Stimulated activated CD4-positive, alpha-beta T cell treated with anti-CD3 and anti-CD28 coated beads, Interleukin-12 subunit alpha, Interleukin-12 subunit beta, amount 100 ng/mL, for 48 hours (primary cell): ENCODE measurements at regions not wholly inside any gene's neighbourhood (a gene's known extent, or its start where the extent isn't known, plus 50 kb on each side); places are given as distances from the start of the nearest gene placed in this dataset.
"Not testable (repeated sequence)": the region's sequence is repeated elsewhere in the genome, so short reads cannot be mapped to it uniquely, and the experiment has no call there.

Source experiments
- DNase-seq, 3 donors: peaks; one replicate each; pipeline ENCODE4 v3.0.0-alpha.2; 2020; ENCODE audit warnings: low read depth in 2 of 3, low spot score in 1 of 3

DNA sequence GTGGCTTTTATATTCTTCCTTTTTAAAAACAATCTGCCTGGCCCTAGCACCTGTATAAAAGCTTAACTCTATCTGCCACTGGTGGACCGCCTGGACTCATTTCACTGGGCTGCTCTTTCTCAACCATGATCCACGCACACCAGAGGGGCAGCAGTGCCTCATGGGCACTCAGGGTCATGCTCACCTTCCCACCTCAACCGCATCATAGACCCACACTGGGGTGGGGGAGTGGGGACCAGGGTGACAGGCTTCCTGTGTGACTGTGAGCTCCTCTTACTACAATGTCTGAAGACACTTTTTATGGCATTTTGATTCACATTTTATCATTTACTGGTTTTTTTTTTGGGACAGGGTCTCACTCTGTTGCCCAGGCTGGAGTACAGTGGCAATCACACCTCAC, 4038.8 kb upstream of the TPTE start:
- DNase-seq, result not testable (repeated sequence)

DNA sequence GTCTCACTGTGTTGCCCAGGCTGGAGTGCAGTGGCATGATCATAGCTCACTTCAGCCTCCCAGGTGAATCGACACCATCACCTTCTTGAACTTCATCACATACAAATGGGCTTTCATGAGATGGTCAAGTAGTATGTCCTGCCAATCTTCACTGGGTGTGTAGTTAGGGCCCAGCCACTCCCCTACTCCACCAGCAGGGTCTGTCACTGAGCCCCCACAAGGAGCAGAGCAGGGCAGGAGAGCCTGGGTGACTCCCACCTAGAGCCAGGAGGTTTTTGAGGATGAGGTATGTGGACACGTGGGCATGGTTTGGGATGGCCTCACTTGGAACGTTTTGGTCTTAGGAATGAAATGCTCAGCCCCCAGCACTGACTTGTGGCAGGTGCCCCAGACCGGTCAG, 4037.7 kb upstream of the TPTE start:
- not testable (repeated sequence) for DNase-seq

DNA sequence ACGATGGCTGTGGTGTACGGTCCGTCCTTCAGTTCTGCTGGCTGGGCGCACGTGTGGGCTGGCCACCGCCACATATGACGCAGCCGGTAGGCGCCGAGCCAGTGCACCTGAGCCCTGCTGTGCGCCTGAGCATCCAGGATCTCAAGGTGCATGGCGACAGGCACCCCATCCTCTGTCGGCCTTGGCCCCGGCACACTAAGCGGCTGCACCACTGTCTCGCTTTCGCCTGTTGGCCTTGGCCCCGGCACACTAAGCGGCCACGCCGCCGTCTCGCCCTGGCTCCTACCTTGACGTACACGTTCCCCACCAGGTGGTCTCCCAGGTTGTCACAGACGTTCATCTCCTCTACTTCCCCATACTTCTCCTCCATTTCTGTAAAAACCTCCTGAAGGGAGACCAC, 4034.6 kb upstream of the TPTE start:
- not testable (repeated sequence) for DNase-seq

DNA sequence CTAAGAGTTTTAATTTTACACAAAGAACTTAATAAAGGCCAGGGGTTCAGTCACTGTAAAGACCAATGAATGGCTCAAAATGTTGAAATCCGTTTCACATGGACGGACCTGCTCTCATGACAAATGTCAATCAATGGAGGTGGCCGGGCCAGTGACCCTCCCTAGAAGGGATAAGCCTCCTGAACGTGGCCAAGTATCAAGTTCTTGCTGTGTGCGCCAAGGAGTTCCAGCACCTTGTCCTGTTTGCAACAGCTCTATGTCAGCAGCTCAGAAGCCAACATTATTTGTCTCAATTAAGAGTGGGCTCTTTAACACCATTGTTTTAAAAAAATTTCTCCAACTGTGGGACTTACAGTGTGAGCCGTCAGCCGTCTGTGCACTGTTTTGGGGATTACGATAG, 4028.7 kb upstream of the TPTE start:
- not testable (repeated sequence) for DNase-seq

DNA sequence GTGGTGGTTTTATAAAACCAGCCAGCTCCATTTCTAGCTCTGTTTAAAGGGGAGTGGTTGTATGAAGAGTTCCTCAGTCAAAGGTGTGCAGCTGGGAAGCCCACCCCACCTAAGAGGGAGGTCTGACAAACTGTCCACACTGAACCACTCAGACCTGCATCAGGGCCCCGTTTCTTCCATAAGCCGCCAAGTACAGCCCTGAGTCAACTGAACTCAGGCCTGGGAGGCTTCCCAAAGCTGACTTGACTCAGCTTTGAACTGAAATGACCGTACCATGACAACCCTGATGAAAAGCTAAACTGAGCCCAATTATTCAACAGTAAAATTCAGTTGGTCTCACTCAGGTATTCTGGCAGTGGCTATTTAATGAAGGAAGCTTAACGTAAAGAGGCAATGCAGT, 4027.4 kb upstream of the TPTE start:
- DNase-seq, result not testable (repeated sequence)

DNA sequence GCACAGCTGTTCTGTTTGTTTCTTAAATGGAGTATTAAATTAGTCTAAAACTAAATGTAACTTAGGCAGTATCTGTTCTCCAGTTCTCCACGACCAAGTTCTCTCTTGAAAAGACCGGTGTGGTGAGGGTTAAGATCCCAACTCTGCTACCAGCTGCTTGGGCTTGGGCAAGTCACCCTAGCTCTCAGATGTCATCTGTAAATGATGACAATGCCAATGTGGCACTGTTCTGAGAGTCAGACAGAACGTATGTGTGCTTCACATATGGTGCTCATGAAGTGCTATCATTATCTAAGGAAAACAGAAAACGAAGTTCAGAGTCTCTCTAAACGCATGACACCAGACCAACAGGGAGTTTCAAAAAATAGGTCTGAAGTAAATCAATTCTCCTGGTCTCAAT, 4025.0 kb upstream of the TPTE start:
- not testable (repeated sequence) for DNase-seq

DNA sequence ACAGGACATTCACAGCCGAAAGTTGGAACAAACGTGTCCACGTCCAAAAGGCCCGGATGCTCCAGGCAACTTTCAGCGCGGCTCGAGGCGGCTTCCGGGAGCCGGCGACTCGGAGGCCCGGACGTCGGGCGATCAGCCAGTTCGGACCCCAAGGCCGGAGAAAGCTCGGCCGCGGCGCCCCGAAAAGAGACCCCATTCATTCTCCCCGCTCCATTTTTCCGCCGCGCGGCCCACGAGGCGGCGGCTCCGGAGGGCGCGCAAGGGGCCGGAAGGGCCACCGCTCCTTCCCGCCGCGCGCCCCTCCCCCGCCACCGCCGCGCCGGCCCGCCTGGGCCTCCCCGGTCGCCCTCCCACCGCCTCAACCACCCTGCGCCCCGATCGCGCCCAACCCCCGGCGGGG, 4022.7 kb upstream of the TPTE start:
- DNase-seq, result peak in 2 of 3 donors; percentile 7 to 23

DNA sequence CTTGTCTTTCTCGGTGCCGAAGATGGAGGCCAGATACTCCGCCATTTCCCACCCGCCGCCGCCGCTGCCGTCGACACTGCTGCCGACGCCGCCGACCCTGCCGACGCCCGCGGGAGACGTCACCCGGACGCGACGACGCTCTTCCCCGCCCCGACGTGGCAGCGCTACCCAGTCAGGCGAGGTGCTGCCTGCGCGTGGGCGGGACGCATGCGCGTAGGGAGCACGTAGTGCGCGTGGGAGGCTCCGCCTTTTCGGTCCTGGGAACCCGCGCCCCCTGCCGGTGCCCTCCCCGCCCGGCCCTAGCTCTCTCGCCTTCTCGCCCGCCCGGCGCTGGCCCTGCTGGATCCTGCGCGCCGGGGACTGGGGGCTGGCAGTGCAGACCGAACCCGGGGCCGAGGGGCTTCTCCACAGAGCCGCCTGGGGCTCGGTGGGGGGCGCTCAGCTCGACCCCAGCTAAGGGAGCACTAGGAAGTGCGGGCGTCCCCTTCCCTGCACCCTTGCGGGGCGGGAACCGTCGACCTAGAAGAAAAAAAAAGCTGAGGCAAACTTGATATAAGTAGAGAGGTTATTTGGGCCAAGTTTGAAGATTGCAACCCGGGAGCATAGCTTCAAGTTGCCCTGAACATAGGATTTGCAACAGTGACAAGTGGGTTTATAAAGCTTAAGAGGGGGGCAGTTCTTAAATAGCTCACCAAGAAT, 4022.1 kb upstream of the TPTE start:
- DNase-seq, result peak in 2 of 3 donors; percentile 41

DNA sequence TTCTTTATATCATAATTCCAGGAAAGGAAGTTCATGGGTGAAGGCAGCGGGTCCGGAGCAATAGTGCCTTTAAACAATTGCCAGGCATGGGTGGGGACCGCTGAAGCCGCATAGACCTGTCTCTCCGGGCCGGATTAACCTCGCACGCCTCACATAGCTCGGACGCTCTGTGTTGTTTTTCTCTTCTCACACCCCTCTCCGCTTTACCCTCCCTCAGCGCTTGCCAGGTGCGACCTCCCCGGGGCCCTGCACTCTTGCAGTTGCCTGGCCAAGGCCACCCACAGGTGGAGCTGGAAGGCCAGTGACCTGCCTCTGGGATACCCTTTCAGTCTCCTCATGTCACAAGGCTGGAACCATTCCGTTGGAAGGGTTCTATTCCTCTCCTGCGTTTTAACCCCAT, 4021.5 kb upstream of the TPTE start:
- DNase-seq, result not testable (repeated sequence)

DNA sequence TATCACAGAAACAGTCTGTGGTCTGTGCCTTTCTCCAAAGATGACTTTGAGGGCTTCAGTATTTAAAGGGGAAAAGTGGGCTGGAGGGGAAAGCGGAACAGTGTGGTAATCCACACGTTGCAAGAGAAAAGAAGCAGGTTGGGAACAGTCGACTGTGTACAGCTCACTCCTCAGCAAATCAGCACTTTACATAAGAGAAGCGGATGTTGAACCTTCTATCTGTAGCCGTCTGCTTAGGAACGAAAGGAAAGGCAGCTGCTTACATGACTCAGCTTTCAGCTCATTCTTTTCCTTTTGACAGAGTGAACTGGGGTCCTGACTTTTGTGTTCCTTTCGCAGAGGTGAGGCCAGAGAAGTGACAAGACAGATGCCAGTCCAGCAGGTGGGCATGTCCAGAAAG, 4020.7 kb upstream of the TPTE start:
- not testable (repeated sequence) for DNase-seq

DNA sequence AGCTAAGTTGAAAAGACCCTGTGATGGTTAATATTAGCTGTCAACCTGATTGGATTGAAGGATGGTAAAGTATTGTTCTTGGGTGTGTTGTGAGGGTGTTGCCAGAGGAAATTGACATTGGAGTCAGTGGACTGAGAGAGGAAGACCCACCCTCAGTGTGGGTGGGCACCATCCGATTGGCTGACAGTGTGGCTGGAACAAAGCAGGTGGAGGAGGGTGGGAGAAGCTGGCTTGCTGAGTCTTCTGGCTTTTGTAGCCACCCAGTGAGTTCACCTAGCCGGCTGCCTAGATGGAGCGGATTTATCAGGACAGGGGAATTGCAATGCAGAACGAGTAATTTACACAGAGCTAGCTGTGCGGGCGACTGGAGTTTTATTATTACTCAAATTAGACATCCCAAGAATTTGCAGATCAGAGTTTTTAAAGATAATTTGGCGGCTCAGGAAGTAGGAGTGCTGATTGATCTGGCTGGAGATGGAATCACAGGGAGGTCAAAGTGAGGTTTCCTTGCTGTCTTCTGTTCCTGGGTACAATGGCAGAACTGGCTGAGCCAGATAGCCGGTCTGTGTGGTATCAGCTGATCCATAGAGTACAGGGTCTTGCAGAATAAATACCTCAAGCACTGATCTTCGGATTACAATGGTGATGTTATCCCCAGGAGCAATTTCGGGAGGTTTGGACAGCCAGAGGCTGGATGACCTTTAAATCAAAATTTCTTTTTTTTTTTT, 4015.1 kb upstream of the TPTE start:
- DNase-seq, result not testable (repeated sequence)

DNA sequence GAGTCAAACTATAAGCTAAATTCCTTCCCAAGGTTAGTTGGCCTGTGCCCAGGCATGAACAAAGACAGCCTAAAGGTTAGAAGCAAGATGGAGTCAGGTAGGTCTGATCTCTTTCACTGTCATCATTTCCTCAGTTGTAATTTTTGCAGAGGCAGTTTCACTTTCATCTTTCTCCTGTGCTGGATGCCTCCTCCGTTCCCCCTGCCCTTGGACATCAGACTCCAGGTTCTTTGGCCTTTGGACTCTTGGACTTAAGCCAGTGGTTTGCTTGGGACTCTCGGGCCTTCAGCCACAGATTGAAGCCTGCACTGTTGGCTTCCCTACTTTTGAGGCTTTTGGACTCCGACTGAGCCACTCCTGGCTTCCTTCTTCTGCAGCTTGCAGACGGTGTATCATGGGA, 4013.8 kb upstream of the TPTE start:
- DNase-seq, result not testable (repeated sequence)

DNA sequence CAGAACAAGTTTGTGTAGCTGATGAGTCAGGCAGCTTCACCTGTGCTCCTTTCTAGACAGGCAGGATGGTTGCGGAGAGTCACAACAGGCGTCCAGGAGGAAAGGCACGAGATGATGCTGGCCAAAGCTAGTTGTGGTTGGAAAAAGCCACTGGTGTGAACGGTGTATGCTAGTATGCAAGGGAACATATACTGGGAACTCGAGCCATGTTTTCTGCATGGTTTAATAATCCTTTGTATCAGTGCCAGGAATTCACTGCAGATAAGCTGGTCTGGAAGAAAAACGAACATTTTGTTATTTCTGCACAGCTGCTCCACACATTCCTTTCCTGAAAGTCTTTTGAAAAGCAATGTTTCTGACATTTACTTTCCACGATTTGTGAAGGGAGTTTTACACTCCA, 3999.6 kb upstream of the TPTE start:
- not testable (repeated sequence) for DNase-seq

DNA sequence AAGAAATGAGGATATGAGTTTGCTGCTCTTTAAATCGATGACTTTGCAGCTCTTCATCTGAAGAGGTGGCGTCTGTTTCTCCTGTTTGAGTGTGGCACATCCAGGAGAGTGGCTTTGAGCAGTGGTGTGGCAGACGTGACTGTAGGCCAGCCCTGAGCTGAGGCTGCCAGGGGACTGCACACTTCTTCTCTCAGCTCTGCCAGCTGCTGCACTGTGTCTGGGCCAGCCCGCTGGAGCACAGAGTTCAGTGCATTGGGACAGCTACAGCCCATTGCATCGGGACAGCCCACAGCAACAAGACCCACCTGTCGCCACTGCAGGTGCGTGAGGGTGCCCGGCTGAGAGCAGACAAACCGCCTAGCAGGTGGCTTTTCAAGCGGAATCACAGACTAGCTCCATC, 3995.2 kb upstream of the TPTE start:
- not testable (repeated sequence) for DNase-seq

DNA sequence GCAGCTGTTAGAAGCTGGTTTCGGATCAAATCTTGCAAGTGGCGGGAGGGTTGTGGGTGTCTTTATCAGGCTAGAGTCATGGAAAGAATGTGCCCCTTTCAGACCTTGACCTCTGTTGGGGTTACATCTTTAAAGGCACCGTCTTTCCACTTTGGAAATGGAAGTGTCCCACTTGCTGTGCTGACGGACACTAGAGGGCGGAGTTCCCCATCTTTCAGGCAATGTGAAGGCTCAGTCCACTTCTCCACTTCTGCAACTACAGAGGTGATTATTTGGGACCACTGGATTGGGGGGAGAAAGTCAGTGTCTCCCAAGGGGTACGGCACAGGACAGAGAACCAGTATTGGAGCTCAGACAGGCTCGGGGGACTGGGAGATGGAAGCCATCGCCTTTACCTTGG, 3990.7 kb upstream of the TPTE start:
- DNase-seq, result not testable (repeated sequence)

DNA sequence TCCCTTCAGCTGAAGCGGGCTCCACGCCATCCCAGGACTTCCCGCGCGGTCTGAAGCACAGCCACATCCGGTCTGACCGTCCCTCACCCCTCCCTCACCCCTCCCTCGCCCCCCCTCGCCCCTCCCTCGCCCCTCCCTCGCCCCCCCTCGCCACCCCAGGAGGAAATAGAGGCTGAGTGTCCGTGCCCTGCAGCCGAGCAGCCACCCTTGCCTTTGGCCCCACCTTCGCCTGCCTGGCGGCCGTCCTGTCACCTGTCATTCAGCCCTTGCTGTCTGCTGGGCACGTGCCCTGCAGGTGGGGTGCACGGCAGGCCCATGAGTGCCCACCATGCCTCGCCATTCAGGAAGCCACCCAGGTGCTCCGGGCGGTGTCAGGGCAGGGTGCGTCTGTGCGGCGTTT, 3988.1 kb upstream of the TPTE start:
- not testable (repeated sequence) for DNase-seq

DNA sequence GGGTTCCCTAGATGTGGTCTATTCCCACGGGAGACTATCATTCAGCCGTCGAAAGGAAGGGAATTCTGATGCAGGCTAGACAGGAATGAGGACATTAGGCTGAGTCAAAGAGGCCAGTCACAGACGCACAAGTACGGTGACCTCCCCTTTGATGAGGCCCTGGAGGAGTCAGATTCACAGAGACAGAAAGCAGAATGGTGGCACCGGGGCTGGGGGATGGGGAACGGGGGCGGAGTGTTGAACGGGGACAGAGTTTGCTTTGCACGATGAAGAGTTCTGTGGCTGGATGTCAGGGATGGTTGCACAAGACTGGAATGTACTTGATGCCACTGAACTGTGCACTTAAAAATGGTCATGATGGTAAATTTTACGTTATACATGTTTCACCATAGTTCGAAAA, 3983.1 kb upstream of the TPTE start:
- not testable (repeated sequence) for DNase-seq

DNA sequence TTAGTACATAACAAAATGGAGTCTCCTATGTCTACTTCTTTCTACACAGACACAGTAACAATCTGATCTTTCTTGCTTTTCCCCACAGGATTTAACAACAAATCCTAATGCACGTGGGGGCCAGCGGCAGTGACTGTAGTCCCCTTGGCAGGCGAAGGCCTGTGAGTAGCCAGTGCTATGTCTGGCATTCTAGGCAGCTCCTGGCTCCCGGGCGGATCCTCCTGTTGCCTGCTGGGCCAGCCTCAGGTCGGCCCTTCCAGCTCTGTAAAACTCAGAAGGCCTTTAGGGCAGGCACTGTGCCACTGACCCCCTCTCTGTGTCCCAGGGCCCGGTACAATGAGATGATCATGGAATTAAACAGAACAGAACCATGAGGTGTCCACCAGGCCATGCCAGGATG, 3981.7 kb upstream of the TPTE start:
- DNase-seq, result not testable (repeated sequence)

DNA sequence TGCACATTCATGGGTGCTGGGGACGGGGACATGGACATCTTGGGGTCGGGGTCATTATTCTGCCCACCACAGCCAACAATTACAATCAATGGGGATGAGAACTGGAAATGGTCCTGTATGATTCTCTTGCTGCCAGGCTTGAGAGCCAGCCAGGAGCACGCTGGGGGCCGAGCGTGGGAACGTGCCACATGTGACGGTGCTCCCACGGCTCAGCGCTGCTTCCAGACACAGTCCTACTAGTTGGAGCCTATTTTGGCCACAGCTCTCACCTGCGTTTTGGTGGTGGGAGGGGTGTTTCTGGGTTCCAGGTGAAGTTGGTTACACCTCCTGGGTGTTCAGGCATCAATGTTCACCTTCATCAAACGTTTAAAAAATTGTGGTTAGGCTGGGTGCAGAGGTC, 3980.3 kb upstream of the TPTE start:
- not testable (repeated sequence) for DNase-seq

DNA sequence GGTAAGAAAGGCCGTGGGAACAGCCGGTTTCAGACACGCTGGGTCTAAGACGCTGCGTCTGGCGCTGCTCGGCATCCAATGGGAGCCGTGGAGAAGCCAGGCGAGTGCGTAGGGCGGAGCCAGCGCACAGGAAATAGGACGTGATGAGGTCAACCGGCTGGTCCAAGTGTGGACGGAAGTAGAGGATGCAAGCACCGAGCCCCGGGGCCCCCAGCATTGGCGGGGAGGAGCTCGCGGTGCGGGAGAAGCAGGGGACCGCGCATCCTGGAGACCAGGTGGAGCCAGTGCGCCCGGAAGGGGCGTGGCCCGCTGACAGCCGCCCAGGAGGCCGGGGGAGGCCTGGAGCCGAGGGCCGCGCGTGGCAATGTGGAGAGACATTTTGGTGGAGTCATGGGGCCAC, 3976.1 kb upstream of the TPTE start:
- DNase-seq, result not testable (repeated sequence)

DNA sequence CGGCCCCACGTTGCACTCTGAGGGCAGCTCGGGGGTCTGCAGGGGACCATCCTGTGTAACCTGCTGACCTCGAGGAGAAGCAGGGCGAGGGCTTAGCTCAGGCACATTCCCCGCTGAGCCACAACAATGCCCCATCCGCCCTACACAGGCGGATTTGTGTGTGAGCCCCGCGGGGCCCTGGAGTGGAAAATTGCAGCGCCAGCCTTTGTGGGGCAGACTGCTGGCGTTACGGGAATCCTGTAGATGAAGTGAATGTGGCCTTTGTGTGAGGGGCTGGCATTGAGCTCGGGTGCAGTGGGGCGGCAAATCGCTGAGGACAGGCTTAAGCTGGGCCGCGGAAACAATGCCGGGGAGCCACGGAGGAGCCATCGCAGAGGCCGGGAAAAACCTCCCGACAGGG, 3970.3 kb upstream of the TPTE start:
- not testable (repeated sequence) for DNase-seq

DNA sequence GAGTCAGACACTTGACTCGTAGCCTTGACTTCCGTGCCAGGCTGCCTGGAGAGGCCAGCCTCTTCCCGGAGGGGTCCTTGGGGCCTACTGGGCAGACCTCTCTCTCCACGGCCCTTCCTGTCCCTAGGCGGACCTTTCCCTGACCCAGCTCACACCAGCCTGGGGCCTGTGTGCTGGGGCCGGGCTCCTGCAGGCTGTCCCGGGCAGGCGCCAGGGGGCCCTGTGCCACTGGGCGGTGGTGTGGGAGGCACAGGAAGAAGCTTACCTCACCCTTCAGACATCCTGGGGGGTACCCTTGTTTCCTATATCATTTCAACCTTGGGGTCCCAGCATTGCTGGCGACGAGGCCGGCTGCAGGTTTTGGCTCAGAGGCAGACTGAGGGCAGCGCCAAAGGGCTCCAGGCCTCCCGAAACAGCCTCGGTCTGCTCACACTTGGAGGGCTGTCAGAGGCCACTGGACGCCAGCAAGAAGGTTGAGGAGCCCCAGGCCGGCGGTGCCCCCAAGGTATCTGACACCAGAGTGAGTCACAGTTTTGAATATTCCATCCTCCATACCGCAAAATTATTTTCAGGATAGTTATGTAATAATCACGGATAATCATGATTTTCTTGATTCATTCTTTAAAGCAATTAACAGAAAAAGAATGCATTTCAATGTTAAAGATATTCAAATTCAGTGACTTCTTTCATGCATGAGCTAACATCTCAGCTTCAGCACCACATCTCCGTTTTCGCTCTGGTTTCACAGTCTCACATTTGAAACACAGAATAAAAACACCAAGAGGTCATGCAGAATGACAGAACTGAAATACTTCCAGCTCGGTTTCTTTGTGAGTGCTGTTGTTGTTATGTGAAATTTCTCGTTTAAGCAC, 3967.6 kb upstream of the TPTE start:
- not testable (repeated sequence) for DNase-seq
